Peyer's patch (tissue), 4 donors: ENCODE measurements at regions not wholly inside any gene's neighbourhood (a gene's known extent, or its start where the extent isn't known, plus 50 kb on each side); places are given as distances from the start of the nearest gene placed in this dataset.

Experiments used
- DNase-seq, 3 donors: peaks; one replicate each; pipeline ENCODE4 v3.0.0-alpha.2; 2017 to 2019
- H3K27ac ChIP-seq, 4 donors: fragments of 200-600 bp; sonication (generic); one replicate each; pipeline ENCODE4 v1.5.1; 2016 to 2019
- H3K27me3 ChIP-seq, 2 donors: fragments of 200-600 bp; sonication (generic); one replicate each; pipeline ENCODE4 v1.5.1; 2019
- H3K36me3 ChIP-seq, 3 donors: fragments of 200-600 bp; sonication (generic); one replicate each; pipeline ENCODE4 v1.5.1; 2016 to 2019
- H3K4me1 ChIP-seq, 4 donors: fragments of 200-600 bp; sonication (generic); one replicate each; pipeline ENCODE4 v1.5.1; 2016 to 2019
- H3K4me3 ChIP-seq, 4 donors: fragments of 200-600 bp; sonication (generic); 1 replicate in 3 of 4; 2 replicates in 1 of 4; pipeline ENCODE4 v1.5.1; 2016 to 2019; ENCODE audit warnings: mild to moderate bottlenecking in 1 of 4
- H3K9me3 ChIP-seq, 4 donors: fragments of 200-600 bp; sonication (generic); one replicate each; pipeline ENCODE4 v1.5.1; 2016 to 2019; ENCODE audit warnings: mild to moderate bottlenecking in 1 of 4
- POLR2A ChIP-seq, 2 donors: fragments of 450-650 bp; IDR thresholded peaks; one replicate each; pipeline ENCODE4 v1.5.1; 2017; ENCODE audit warnings: antibody characterized with exemption in 2 of 2, mild to moderate bottlenecking in 2 of 2, moderate library complexity in 2 of 2
- TF ChIP-seq, protein P1 (sequence below), 6 experiments: fragments of 450-650 bp in 4 of 6; fragments of 200-600 bp in 2 of 6; sonication (generic) in 1 of 6; IDR thresholded peaks; one replicate each; pipeline ENCODE4 v1.5.1; 2017 to 2019; ENCODE audit warnings: antibody characterized with exemption in 6 of 6, mild to moderate bottlenecking in 3 of 6, moderate library complexity in 1 of 6

DNA sequence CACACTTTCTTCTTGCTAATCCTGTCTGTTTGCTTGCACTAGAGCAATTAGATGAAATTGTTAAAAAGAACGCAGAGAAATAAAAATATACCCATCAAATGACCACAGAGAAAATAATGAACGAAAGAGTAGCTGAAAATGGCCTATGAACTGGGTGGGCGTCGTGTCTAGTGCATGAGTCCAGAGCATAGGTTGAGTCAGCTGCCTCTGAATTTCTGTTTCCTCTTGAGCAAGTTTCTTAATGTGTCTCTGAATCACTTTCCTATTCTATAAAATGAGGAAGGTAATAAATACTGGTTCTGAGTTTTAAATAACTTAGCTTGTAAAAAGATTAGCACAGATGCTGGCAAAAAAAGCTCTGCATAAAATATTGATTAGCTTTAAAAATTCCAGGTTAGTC is 75.0 kb downstream of the POM121L12 start:
- no peaks in the 10 kb centered on the region for H3K4me1 ChIP-seq
- DNase-seq, result no peak

DNA sequence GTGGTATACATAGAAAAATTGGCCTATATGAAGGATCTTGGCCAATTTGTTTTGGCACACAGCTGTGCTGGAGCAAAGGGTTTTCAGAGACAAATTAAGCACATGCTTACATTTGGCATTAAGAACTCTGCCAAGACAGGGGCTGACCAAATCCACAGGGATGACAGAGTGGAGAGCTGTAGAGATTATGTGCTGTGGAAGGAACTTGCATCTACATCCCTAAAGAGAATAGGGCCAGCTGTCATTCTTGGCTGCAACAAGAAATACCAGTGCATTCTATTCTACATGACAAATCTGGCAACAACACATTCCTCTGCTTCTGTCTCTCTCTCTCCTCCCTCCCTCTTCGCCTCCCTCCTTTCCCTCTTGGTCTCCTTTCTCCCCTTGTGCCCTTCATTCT is 75.6 kb downstream of the POM121L12 start:
- no peaks in the 10 kb centered on the region for H3K36me3 ChIP-seq
- H3K4me1 ChIP-seq, result no peaks in the 10 kb centered on the region
- no peak for TF ChIP-seq POLR2A (IDR thresholded peaks at IDR 0.05)
- TF ChIP-seq, protein P1, sequence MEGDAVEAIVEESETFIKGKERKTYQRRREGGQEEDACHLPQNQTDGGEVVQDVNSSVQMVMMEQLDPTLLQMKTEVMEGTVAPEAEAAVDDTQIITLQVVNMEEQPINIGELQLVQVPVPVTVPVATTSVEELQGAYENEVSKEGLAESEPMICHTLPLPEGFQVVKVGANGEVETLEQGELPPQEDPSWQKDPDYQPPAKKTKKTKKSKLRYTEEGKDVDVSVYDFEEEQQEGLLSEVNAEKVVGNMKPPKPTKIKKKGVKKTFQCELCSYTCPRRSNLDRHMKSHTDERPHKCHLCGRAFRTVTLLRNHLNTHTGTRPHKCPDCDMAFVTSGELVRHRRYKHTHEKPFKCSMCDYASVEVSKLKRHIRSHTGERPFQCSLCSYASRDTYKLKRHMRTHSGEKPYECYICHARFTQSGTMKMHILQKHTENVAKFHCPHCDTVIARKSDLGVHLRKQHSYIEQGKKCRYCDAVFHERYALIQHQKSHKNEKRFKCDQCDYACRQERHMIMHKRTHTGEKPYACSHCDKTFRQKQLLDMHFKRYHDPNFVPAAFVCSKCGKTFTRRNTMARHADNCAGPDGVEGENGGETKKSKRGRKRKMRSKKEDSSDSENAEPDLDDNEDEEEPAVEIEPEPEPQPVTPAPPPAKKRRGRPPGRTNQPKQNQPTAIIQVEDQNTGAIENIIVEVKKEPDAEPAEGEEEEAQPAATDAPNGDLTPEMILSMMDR (IDR thresholded peaks at IDR 0.05), result no peak

More for the DNA sequence above, 75.0 kb downstream of the POM121L12 start:
- H3K9me3 ChIP-seq, result peaks cover 0 to 3% (median 0%) of the 10 kb centered on the region in 4 donors
- H3K27ac ChIP-seq, result no peak overlapping the region
- no peak overlapping the region for H3K4me3 ChIP-seq
- H3K36me3 ChIP-seq, result no peaks in the 10 kb centered on the region
- no peaks in the 10 kb centered on the region for H3K27me3 ChIP-seq
- TF ChIP-seq POLR2A (IDR thresholded peaks at IDR 0.05), result no peak
- TF ChIP-seq, protein P1 (IDR thresholded peaks at IDR 0.05), result no peak

DNA sequence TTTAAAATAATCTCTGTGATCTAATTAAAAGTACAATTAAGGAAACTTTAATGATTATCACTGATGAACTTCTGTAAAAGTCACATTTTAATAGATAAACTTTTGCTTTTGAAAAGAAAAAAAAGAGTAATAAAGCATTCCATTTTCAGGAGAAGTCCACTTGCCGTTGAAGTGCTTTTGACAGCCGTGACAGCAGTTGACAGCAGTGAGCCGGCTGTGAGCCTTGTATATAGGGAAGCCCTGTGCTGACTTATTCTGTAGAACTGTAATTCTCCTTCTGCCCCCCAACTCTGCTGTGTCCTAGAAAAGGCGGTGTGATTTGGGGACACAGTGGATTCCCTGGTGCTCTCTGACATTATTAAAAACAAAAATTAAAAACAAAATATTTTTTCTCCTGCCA is 78.0 kb downstream of the POM121L12 start:
- Histone ChIP-seq H3K36me3 (no peaks in the 10 kb centered on the region), H3K4me3 (no peak overlapping the region), H3K4me1 (no peaks in the 10 kb centered on the region), H3K9me3 (peaks cover 0 to 3% (median 0%) of the 10 kb centered on the region in 4 donors), H3K27me3 (no peaks in the 10 kb centered on the region), H3K27ac (no peak overlapping the region)
- DNase-seq, result no peak
- TF ChIP-seq, protein P1 (IDR thresholded peaks at IDR 0.05), result no peak
- no peak for TF ChIP-seq POLR2A (IDR thresholded peaks at IDR 0.05)

More for the DNA sequence above, 75.6 kb downstream of the POM121L12 start:
- peaks cover 0 to 3% (median 0%) of the 10 kb centered on the region in 4 donors for H3K9me3 ChIP-seq
- no peak overlapping the region for H3K4me3 ChIP-seq
- no peaks in the 10 kb centered on the region for H3K27me3 ChIP-seq
- H3K27ac ChIP-seq, result no peak overlapping the region
- DNase-seq, result no peak

DNA sequence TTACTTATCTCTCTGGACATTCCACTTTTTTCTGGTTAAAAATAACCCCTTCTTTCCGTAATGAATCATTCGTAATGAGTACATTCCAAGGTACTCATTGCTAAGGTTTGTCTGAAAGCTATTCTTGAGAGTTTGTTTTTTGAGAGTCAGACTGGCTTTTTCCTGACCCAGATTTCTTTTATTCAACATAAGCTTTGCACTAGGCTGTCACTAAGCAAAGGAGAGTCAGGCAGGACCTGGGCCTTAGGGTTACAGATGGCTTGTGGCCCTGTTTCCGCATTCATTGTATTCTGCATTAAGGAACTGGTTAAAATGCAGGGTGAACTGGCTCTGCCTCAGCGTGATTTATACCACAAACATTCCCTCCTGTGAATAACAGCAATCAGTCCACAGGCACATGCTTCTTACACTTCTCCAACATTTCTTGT is 84.1 kb downstream of the POM121L12 start:
- H3K4me1 ChIP-seq, result no peaks in the 10 kb centered on the region
- no peak overlapping the region for H3K27ac ChIP-seq
- H3K27me3 ChIP-seq, result no peaks in the 10 kb centered on the region
- H3K9me3 ChIP-seq, result no peaks in the 10 kb centered on the region
- no peak overlapping the region for H3K4me3 ChIP-seq
- no peaks in the 10 kb centered on the region for H3K36me3 ChIP-seq
- no peak for DNase-seq
- TF ChIP-seq POLR2A (IDR thresholded peaks at IDR 0.05), result no peak
- TF ChIP-seq, protein P1 (IDR thresholded peaks at IDR 0.05), result no peak

DNA sequence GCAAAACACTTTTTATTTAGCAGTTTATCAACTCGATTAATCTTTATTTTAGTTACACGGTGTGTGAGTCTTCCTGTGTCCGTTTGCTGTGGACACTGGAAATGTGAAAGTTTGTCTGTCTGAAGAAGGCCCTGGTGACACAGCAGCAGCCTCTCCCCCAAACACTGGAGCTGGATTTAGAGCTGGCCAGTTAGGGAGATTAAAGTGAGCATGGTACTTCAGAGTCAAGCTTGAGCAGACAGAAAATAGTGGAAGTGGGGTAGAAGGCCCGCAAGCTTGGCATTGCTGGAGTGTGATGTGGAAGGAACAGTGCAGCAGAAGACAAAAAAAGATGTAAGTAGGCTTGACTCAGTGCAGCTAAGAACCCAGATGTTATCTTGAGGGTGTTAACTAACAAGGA is 85.9 kb downstream of the POM121L12 start:
- no peak for TF ChIP-seq POLR2A (IDR thresholded peaks at IDR 0.05)
- TF ChIP-seq, protein P1 (IDR thresholded peaks at IDR 0.05), result no peak
- Histone ChIP-seq H3K4me1 (no peaks in the 10 kb centered on the region), H3K4me3 (no peak overlapping the region), H3K36me3 (no peaks in the 10 kb centered on the region), H3K27ac (no peak overlapping the region), H3K9me3 (no peaks in the 10 kb centered on the region), H3K27me3 (no peaks in the 10 kb centered on the region)
- no peak for DNase-seq

DNA sequence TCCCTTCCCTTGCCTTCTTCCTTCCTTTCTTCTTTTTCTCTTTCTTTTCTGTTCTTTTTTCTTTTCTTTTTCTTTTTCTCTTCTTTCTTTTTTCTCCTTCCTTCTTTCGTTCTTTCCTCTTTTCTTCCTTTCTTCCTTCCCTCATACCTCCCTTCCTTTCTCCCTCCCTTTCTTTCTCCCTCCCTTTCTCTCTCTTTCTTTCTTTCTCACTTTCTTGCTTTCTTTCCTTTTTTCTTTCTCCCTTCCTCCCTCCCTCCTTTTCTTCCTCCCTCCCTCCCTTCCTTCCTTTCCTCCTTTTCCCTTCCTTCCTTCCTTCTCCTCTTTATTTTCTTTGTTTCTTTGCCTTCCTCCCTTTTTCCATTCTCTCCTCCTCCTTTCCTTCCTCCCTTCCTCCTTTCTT is 96.3 kb downstream of the POM121L12 start:
- TF ChIP-seq, protein P1 (IDR thresholded peaks at IDR 0.05), result no peak
- no peak for TF ChIP-seq POLR2A (IDR thresholded peaks at IDR 0.05)

More for the DNA sequence above, 96.3 kb downstream of the POM121L12 start:
- no peaks in the 10 kb centered on the region for H3K9me3 ChIP-seq
- no peak for DNase-seq
- no peaks in the 10 kb centered on the region for H3K36me3 ChIP-seq
- no peaks in the 10 kb centered on the region for H3K4me1 ChIP-seq
- no peak overlapping the region for H3K27ac ChIP-seq
- no peak overlapping the region for H3K4me3 ChIP-seq
- no peaks in the 10 kb centered on the region for H3K27me3 ChIP-seq
